ENCODE measurements at regions not wholly inside any gene's neighbourhood (a gene's known extent, or its start where the extent isn't known, plus 50 kb on each side); places are given as distances from the start of the nearest gene placed in this dataset.
A peak's percentile ranks its signal among the peaks of the same experiment; 100 is the strongest.
"Not testable (repeated sequence)": the region's sequence is repeated elsewhere in the genome, so short reads cannot be mapped to it uniquely, and the experiment has no call there.

GRCh38 chr13:99093997-99094396, 106.7 kb upstream of the UBAC2 start:
- Mint-ChIP-seq H3K9me3 (no peaks in the 10 kb centered on the region), H3K27ac (no peak overlapping the region), H3K4me3 (no peak overlapping the region), H3K36me3 (ENCODE audit: low read depth) (peaks cover 2% of the 10 kb centered on the region), H3K4me1 (no peaks in the 10 kb centered on the region), H3K27me3 (peaks cover 1% of the 10 kb centered on the region)
- intact Hi-C loops (cut with micrococcal nuclease): no loop called here
- no peak for DNase-seq

DNA sequence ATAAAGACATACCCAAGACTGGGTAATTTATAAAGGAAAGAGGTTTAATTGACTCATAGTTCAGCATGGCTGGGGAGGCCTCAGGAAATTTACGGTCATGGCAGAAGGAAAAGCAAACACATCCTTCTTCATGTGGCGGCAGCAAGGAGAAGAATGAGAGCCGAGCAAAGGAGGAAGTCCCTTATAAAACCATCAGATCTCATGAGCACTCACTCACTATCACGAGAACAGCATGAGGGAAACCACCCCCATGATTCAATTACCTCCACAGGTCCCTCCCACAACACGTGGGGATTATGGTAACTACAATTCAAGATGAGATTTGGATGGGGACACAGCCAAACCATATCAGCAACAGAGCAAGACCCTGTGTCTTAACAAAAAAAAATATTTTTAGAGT, 98.8 kb upstream of the UBAC2 start:
- H3K9me3 Mint-ChIP-seq; intact Hi-C loops (cut with micrococcal nuclease); H3K4me1 Mint-ChIP-seq; DNase-seq; H3K36me3 Mint-ChIP-seq (ENCODE audit: low read depth); H3K4me3 Mint-ChIP-seq; H3K27ac Mint-ChIP-seq: not testable (repeated sequence)
- H3K27me3 Mint-ChIP-seq: peaks cover 15% of the 10 kb centered on the region

GRCh38 chr13:99103536-99103935, 97.1 kb upstream of the UBAC2 start:
- Mint-ChIP-seq H3K4me3 (no peak overlapping the region), H3K36me3 (ENCODE audit: low read depth) (no peaks in the 10 kb centered on the region), H3K27me3 (peaks cover 17% of the 10 kb centered on the region), H3K9me3 (peaks cover 12% of the 10 kb centered on the region), H3K27ac (no peak overlapping the region), H3K4me1 (peaks cover 2% of the 10 kb centered on the region)
- no peak for DNase-seq
- intact Hi-C loops (cut with micrococcal nuclease): no loop called here

DNA sequence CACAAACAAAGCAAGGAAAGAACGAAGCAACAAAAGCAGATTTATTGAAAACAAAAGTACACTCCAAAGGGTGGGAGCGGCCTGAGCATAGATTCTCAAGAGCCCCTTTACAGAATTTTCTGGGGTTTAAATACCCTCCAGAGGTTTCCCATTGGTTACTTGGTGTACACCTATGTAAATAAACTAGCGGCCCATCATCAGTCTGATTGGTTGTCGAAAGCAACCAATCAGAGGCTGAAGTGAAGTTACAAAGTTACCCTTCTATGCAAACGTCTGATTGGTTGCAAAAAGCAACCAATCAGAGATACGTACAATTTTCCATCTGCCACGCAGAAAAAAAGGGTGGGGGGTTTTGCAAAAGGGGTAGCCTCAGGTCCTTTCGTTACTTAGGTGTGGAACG, 96.3 kb upstream of the UBAC2 start:
- H3K27ac Mint-ChIP-seq: no peak overlapping the region
- intact Hi-C loops (cut with micrococcal nuclease): no loop called here
- H3K4me3 Mint-ChIP-seq: no peak overlapping the region
- no peaks in the 10 kb centered on the region for H3K36me3 Mint-ChIP-seq (ENCODE audit: low read depth)
- H3K4me1 Mint-ChIP-seq: peaks cover 2% of the 10 kb centered on the region
- H3K9me3 Mint-ChIP-seq: peaks cover 12% of the 10 kb centered on the region
- no peak for DNase-seq
- peaks cover 19% of the 10 kb centered on the region for H3K27me3 Mint-ChIP-seq

GRCh38 chr13:99105160-99105559, 95.5 kb upstream of the UBAC2 start:
- no peak overlapping the region for H3K4me3 Mint-ChIP-seq
- H3K27ac Mint-ChIP-seq: no peak overlapping the region
- H3K36me3 Mint-ChIP-seq (ENCODE audit: low read depth): no peaks in the 10 kb centered on the region
- peaks cover 2% of the 10 kb centered on the region for H3K4me1 Mint-ChIP-seq
- DNase-seq: no peak
- intact Hi-C loops (cut with micrococcal nuclease): no loop called here
- H3K9me3 Mint-ChIP-seq: peaks cover 12% of the 10 kb centered on the region
- H3K27me3 Mint-ChIP-seq: peaks cover 19% of the 10 kb centered on the region

- no peaks in the 10 kb centered on the region for H3K9me3 Mint-ChIP-seq
- no peaks in the 10 kb centered on the region for H3K4me1 Mint-ChIP-seq
- intact Hi-C loops (cut with micrococcal nuclease): no loop called here
- no peaks in the 10 kb centered on the region for H3K36me3 Mint-ChIP-seq (ENCODE audit: low read depth)
- no peak for DNase-seq
- peaks cover 5% of the 10 kb centered on the region for H3K27me3 Mint-ChIP-seq
- no peak overlapping the region for H3K27ac Mint-ChIP-seq
- H3K4me3 Mint-ChIP-seq: no peak overlapping the region
These were observed 87.3 kb upstream of the UBAC2 start for GRCh38 chr13:99113351-99113750.

DNA sequence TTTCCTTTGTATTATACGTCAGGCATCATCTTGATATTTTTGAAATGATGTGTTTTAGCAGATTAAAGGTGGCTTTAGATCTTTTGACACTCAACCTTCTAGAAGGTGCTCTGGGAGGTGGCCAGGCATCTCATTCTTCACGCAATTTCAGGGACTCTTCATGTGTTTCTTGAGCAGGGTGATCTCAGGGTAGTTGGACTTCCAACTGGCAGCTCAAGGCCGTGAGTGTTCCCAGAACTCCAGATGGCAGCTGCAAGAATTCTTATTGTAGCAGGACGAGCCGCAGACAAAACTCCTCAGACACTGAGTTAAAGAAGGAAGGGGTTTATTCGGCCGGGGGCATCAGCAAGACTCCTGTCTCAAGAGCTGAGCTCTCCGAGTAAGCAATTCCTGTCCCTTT, 82.5 kb upstream of the UBAC2 start:
- Mint-ChIP-seq H3K9me3 (peaks cover 6% of the 10 kb centered on the region), H3K27me3 (peaks cover 2% of the 10 kb centered on the region), H3K36me3 (ENCODE audit: low read depth) (peaks cover 3% of the 10 kb centered on the region), H3K4me3 (no peak overlapping the region), H3K27ac (no peak overlapping the region), H3K4me1 (peaks cover 15% of the 10 kb centered on the region)
- no peak for DNase-seq
- intact Hi-C loops (cut with micrococcal nuclease): no loop called here

DNA sequence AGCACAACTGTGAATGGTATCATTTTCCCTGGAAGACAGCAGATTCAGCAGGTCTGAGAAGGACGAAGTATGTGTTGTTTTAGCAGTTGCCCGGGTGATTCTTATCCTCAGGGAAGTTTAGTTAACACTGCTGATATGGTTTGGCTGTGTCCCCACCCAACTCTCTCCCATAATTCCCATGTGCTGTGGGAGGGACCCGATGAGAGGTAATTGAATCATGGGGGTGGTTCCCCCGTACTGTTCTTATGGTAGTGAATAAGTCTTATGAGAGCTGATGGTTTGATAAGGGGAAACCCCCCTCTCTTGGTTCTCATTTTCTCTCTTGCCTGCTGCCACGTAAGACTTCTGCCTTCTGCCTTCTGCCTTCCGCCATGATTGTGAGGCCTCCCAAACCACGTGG, 81.0 kb upstream of the UBAC2 start:
- intact Hi-C loops (cut with micrococcal nuclease): loop anchor here (10.0 kb wide), 1 partner anchor 75 kb away; no protein-coding TSS in a partner anchor
- H3K9me3 Mint-ChIP-seq: peaks cover 6% of the 10 kb centered on the region
- H3K4me1 Mint-ChIP-seq: peaks cover 20% of the 10 kb centered on the region
- peaks cover 3% of the 10 kb centered on the region for H3K36me3 Mint-ChIP-seq (ENCODE audit: low read depth)
- no peak overlapping the region for H3K27ac Mint-ChIP-seq
- H3K27me3 Mint-ChIP-seq: peaks cover 2% of the 10 kb centered on the region
- H3K4me3 Mint-ChIP-seq: no peak overlapping the region
- no peak for DNase-seq

DNA sequence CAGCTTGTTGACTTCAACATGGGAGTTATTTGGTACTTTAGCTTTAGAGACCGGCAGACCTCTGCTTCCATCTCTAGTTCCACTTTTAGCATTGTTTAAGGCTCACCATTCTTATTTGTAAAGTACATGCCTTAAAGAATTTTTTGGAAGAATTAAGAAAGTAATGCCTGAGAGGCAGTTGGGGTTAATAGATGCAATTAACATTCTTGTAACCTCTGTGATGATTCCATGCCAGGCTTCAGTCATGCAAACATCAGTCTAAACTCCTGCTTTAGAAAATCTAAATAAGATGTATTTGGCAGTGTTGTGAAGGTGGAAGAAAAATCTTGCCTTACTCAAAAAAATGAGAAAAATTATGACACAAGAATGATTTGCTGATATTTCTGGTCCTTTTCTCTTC, 79.9 kb upstream of the UBAC2 start:
- intact Hi-C loops (cut with micrococcal nuclease): loop anchor here (10.0 kb wide), 1 partner anchor 76 kb away; no protein-coding TSS in a partner anchor

GRCh38 chr13:99122171-99122570, 78.5 kb upstream of the UBAC2 start:
- peaks cover 2% of the 10 kb centered on the region for H3K27me3 Mint-ChIP-seq
- DNase-seq: no peak
- intact Hi-C loops (cut with micrococcal nuclease): loop anchor here (10.0 kb wide), 1 partner anchor 77 kb away; no protein-coding TSS in a partner anchor
- peaks cover 6% of the 10 kb centered on the region for H3K9me3 Mint-ChIP-seq
- no peak overlapping the region for H3K4me3 Mint-ChIP-seq
- H3K36me3 Mint-ChIP-seq (ENCODE audit: low read depth): peaks cover 3% of the 10 kb centered on the region
- H3K27ac Mint-ChIP-seq: no peak overlapping the region
- peaks cover 28% of the 10 kb centered on the region for H3K4me1 Mint-ChIP-seq

More for the DNA sequence above, 79.9 kb upstream of the UBAC2 start:
- Mint-ChIP-seq H3K4me1 (peaks cover 28% of the 10 kb centered on the region), H3K27ac (no peak overlapping the region), H3K36me3 (ENCODE audit: low read depth) (peaks cover 3% of the 10 kb centered on the region), H3K9me3 (peaks cover 6% of the 10 kb centered on the region), H3K4me3 (no peak overlapping the region), H3K27me3 (peaks cover 2% of the 10 kb centered on the region)
- DNase-seq: no peak

DNA sequence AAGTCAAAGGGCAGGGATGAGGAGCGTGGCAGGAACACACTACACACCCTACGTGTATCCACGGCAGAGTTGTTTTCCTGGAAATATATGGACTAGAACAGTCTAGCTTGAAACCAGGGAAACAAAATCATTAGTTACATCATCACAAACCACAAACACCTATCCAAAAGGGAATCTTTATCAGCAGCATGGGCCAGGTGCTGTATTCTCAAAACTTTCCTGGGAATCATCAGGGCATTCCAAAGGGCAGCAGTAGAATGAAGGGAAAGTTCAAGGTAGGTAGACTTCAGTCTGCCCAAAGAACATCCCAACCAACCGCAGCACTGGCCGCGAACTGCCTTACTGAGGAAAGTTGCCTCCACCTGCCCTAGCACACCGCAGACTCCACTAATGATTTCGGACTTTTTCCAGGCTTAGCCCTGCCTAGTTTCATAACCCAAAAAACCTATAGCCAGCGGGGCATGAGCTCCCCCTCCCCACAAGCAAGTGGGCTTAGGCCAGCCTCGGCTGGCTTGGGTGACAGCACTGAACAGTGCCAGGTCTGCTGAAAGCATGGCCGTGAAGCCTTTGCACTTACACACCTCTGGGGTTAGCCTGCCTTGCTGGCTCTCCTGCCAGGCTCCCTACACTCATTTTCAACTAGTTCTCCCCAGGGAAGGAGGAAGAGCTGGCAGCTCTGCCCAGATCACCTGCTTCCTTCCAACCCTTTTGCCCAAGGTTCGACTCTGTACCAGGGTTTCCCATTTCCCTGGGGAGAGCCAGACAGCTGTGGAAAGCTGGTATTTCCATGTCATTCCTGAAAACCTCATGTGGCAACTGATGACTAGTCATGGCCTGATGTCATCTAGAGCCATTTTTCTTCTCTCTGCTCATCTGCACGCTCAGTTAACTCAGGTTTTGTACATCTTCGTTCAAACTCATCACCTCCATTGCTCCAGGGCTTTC, 77.3 kb upstream of the UBAC2 start:
- intact Hi-C loops (cut with micrococcal nuclease): loop anchor here (2.0 to 10.0 kb wide), 2 partner anchors 37 to 79 kb away; no protein-coding TSS in a partner anchor
- no peak for DNase-seq
- Mint-ChIP-seq H3K4me3 (no peak overlapping the region), H3K9me3 (peaks cover 6% of the 10 kb centered on the region), H3K4me1 (peaks cover 28% of the 10 kb centered on the region), H3K27me3 (peaks cover 4% of the 10 kb centered on the region), H3K36me3 (ENCODE audit: low read depth) (peaks cover 3% of the 10 kb centered on the region), H3K27ac (no peak overlapping the region)

GRCh38 chr13:99124046-99124400, 76.6 kb upstream of the UBAC2 start:
- H3K4me1 Mint-ChIP-seq: peaks cover 28% of the 10 kb centered on the region
- peaks cover 4% of the 10 kb centered on the region for H3K27me3 Mint-ChIP-seq
- H3K27ac Mint-ChIP-seq: no peak overlapping the region
- H3K4me3 Mint-ChIP-seq: no peak overlapping the region
- H3K36me3 Mint-ChIP-seq (ENCODE audit: low read depth): peaks cover 3% of the 10 kb centered on the region
- DNase-seq: no peak
- intact Hi-C loops (cut with micrococcal nuclease): loop anchor here (2.0 to 10.0 kb wide), 2 partner anchors 37 to 79 kb away; no protein-coding TSS in a partner anchor
- H3K9me3 Mint-ChIP-seq: peaks cover 6% of the 10 kb centered on the region

DNA sequence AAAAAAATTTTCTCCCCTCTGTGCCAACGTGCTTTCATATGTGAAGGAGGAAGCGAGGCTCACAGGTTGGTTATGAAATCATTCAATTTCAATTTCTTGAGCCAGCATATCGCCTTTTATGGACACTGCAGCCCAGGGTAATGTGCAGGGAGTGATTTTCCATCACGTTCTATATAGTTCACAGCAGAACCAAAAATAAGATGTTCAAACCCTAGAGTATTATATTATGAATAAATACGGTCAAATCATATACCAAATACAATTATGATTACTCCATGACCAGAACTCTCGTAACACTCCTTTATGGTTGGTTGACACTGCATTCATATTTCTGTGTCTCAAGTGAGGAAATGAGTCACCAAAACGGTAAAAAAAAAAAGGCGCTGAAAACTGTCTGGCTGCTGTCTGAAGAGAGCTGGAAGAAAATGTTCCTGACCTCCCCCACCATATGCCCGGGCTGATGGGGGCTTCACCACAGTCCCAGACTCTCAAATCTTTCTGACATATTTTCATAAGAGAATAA, 75.8 kb upstream of the UBAC2 start:
- H3K27me3 Mint-ChIP-seq: peaks cover 4% of the 10 kb centered on the region
- H3K4me1 Mint-ChIP-seq: peaks cover 25% of the 10 kb centered on the region
- intact Hi-C loops (cut with micrococcal nuclease): loop anchor here (2.0 to 10.0 kb wide), 2 partner anchors 38 to 80 kb away; no protein-coding TSS in a partner anchor
- peaks cover 3% of the 10 kb centered on the region for H3K36me3 Mint-ChIP-seq (ENCODE audit: low read depth)
- H3K9me3 Mint-ChIP-seq: peaks cover 6% of the 10 kb centered on the region
- peak; percentile 68 for DNase-seq
- H3K27ac Mint-ChIP-seq: peak overlapping the region; percentile 46
- peak overlapping the region; percentile 29 for H3K4me3 Mint-ChIP-seq

DNA sequence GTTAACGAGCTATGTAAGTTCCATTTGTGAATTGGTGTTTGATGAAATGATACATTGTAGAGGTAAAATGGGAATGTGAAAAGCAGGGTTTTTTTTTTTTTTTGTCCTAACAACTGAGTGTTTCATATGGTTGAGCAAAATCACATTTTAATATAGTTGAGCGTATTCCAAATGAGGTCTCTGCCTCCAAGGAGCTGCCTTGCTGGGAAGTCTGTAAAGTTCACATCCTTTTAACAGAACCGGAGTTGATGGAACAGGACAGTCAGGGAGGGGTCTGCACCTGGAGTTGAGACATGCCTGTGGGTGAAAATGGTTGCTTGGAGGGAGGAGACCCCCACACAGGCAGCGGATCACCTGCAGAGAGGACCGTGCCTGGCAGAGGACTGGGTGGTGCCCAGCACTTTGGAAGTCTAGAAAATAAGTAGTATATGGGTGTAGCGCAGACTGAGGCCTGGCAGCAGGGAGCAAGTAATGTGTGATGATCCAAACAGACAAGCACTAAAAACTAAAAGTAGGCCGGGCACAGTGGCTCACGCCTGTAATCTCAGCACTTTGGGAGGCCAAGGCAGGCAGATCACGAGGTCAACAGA, 75.2 kb upstream of the UBAC2 start:
- Mint-ChIP-seq H3K4me3 (peak overlapping the region; percentile 29), H3K27ac (peak overlapping the region; percentile 10), H3K9me3 (peaks cover 4% of the 10 kb centered on the region), H3K4me1 (peaks cover 24% of the 10 kb centered on the region), H3K36me3 (ENCODE audit: low read depth) (peaks cover 2% of the 10 kb centered on the region), H3K27me3 (peaks cover 2% of the 10 kb centered on the region)
- intact Hi-C loops (cut with micrococcal nuclease): loop anchor here (2.0 to 10.0 kb wide), 2 partner anchors 39 to 81 kb away; no protein-coding TSS in a partner anchor
- no peak for DNase-seq
